PC-9 (cell line): ENCODE measurements at regions not wholly inside any gene's neighbourhood (a gene's known extent, or its start where the extent isn't known, plus 50 kb on each side); places are given as distances from the start of the nearest gene placed in this dataset.

ENCODE experiments used
- CTCF ChIP-seq: fragments of 200-600 bp; sonication (generic); conservative IDR thresholded peaks from 2 replicates; pipeline ENCODE4 v1.6.1; 2017; ENCODE audit warnings: mixed run types, antibody characterized with exemption, mild to moderate bottlenecking, moderate library complexity
- EZH2 ChIP-seq: fragments of 200-600 bp; sonication (generic); IDR thresholded peaks from 2 replicates; pipeline ENCODE4 v1.8.0; 2017; ENCODE audit warnings: antibody characterized with exemption, low read depth

- TF ChIP-seq CTCF (no peak), EZH2 (no peak)
These were observed 89.5 kb upstream of the ZNF519 start for GRCh38 chr18:14221689-14222088.
